ELF-1 (cell line): ENCODE measurements at regions not wholly inside any gene's neighbourhood (a gene's known extent, or its start where the extent isn't known, plus 50 kb on each side); places are given as distances from the start of the nearest gene placed in this dataset.

ENCODE experiments used
- DNase-seq: peaks from one replicate; pipeline ENCODE4 v3.0.0-alpha.2; 2016; ENCODE audit warnings: low read depth, low spot score

- DNase-seq: no peak
Observed at GRCh38 chr14:94717808-94718207, 52.1 kb downstream of the GSC start.

DNA sequence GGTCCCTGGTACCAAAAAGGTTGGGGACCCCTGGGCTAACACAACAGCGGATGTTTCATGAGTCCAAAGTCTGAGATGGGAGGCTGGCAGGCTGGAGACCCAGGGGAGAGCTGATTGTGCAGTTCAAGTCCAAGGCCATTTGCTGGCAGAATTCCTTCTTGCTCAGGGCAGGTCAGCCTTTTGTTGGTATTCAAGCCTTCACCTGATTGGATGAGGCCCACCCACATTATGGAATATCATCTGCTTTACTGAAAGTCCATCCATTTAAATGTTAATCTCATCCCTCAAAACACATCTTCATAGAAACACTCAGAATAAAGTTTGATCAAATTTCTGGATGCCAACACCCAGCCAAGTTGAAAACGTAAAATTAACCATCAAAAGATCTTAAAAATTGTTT is 52.9 kb downstream of the GSC start:
- DNase-seq: no peak

DNA sequence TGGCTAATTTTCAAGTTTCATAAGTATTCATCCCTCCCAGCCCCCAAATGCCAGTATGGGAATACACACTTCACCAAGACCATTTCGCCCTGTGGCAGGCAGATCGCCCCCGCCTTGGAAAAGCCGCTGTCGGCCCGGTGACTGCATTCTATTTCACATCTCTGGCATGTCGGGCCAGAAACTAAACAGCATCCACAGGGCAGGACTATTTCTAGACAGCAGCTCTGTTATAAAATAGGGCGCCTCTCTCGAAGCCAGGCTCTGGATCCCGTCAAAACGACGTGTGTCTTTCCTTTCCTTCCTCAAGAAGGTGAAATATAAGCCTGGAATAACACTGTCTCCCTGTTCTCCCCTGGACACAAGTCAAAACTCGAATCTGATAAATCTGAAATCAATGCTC is 56.8 kb downstream of the GSC start:
- no peak for DNase-seq

GRCh38 chr14:94710731-94711130 is 59.2 kb downstream of the GSC start:
- DNase-seq: no peak

DNA sequence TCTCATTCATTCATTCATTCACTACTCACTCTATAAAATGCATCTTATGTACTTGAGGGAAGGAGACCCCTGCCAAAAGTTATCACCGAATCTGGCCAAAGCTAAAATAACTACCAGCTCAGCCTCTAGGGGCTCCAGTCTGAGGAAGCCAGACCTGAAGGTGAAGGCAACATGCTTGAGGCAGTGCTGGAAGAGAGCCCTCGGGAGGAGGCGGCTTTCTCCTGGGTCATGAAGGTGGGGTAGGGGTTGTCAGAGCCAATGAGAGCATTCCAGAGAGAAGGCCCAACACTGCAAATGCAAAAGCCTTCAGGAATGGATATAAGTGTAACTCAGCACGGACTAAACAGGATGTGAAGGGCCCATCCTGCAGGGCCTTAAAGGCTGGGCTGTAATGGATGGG is 62.4 kb downstream of the GSC start:
- peak; percentile 80 for DNase-seq

GRCh38 chr14:94706133-94706532 is 63.8 kb downstream of the GSC start:
- no peak for DNase-seq

GRCh38 chr14:94702629-94703028 is 67.3 kb downstream of the GSC start:
- no peak for DNase-seq

- DNase-seq: no peak
Observed at GRCh38 chr14:94701861-94702370, 68.0 kb downstream of the GSC start.

DNA sequence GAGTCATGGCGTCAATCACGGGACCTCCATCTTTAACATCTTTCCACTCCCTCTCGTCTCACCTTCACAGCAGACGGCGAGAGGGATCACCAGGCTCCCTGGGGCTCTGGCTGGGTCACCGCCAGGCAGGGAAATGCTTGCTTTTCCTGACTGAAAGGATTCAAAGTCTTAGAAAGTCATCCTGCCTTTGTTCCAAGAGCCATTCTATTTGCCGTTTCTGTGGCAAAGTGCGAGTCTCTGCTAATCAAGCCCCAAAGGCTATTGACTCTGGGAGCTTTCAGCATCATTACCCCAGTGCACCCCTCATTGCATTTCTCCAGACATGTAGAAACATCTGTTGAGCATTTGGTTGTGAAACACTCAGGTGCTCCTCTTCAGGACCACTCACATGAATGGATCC is 69.6 kb downstream of the GSC start:
- no peak for DNase-seq

GRCh38 chr14:94699831-94700230 is 70.1 kb downstream of the GSC start:
- no peak for DNase-seq

DNA sequence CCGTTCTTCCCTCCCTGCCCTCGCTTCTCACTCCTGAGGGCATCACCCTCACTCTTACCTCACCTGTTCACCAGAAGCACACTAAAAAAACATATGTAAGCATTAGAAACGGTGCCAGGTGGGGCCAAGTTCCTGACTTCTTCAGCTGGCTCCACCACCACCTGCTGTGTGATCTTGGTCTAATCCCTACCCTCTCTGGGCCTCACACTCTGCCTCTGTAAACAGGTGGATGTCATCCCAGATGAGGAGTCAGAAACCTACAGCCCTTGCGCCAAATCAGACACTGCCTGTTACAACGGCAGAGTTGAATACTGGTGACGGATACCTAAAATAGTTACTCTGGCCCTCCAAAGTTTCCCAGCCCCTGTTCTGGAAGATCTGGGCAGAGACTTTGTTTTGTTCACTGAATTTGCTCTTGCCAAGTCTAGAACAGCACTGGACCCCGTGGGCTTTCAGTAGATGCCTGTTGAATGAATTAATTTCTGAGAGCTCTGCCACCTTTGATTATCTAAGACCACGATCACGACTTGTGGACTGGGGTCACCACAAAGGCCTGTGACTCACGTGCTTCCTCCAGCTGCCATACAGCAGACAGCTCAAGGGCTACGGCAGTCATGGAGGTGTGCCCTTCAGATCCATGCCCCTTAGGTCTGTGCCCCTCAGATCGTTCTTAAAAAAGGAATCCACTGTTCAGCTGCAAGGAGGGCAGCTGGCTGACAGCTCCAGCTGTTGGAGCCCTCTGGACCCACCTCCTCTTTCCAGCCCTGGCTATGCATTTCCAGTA is 71.9 kb downstream of the GSC start:
- no peak for DNase-seq

- no peak for DNase-seq
Observed at GRCh38 chr14:94696518-94696917, 73.4 kb downstream of the GSC start.

GRCh38 chr14:94695231-94695630 is 74.7 kb downstream of the GSC start:
- DNase-seq: no peak

- DNase-seq: no peak
Observed at GRCh38 chr14:94691660-94692034, 78.3 kb downstream of the GSC start.

- DNase-seq: no peak
Observed at GRCh38 chr14:94690896-94691659, 78.8 kb downstream of the GSC start.

DNA sequence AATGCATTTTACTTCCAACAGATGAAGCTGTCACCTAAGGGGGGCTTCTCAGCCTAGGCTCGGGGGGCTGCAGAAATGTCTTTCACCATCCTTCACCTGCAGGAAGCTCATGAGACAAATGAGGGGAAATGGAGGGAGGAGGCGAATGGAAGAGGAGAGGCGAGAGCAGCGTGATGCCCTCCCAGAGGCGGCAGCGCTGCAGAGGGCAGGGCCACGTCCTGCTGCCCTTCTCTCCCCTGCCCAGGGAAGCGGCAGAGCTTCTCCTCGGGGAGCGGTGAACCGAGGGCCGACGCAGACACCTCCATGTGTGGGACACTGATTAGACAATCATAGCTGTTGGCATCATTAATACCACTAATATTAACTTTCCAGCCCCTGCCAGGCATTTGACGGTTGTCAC is 78.3 kb downstream of the SERPINA3 start:
- no peak for DNase-seq

DNA sequence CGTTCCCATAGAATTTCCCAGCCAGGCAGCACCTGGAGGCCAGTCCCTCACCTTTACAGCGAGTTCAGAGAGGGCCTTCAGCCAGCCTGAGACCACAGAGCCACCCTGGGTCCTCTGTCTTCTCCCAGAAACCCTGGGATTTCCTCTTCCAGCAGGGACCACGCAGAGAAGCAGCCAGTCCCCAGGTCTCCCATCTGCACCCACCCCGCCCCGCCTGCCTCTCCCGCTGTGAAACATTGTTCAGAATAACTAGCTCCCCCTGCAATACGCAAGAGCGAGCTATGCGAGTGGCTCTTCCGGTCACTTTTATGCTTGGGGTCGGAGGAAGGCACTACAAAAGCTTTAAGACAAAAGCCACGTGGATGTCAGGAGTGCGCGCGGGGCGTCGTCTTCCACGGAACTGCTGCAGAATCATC is 77.8 kb downstream of the SERPINA3 start:
- DNase-seq: no peak

DNA sequence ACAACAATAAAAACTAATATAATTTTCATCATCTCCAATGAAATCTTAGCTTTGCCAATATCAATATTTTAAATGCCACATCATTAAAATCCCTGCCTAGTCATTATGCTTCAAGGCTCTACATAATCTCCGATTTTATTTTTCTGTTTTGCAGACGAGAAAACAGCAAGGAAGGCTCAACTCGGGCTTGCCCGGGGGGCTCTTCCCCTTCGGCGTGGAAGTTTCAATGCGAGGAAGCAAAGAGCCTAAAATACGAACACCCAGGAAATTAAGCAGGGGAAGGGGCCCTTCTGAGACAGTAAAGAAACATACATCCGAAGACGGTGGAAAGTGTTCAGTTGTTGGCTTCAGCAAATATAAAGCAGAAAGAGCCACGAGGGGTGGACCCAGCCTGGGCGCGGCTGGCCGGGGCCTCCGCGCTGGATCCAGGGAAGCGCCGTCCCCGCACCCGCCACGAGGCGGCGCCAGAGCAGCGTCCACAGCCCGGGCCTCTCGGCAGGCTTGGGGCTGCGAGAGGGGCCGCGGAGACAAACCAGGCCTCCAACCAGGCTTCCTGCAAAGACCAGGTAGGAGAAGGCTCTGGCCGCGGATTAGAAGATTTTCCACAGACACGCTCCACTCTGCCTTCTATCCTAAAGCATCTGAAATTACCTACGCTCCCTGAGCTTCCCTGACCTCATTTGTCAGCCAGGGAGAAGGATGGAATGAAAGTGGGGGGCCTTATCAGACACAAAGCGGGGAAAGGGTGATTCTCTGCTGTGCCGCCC is 77.2 kb downstream of the SERPINA3 start:
- DNase-seq: peak; percentile 89

DNA sequence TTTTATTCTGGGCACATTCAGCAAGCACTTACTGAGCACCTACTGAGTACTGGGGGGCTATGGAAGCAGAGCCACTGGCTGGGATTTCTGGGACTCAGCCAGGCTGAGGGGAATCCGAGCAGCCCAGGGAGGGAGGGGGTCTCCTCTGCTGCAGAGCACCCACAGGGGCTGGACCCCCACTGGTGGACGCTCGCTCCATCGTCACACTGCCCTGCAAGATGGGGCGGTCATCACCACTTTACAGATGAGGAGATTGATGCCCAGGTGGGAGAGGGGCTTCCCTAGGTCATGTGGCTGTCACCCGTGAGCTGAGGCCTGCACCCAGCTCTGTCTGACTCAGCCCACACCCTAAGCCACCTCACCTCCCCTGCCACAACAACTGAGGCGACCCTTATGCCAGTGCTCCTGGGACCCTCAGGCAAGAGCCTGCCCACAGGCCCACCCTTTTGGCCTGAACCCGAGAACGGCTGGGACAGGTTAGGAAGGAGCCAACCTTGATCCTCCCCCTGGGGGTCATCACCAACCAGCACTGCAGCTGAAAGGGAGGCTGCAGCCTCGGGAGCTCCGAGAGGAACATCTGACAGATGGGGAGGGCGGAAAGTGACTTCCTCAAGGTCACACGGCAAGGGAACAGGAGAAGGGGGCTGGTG is 74.4 kb downstream of the SERPINA3 start:
- no peak for DNase-seq

- DNase-seq: no peak
Observed at GRCh38 chr14:94685681-94686485, 73.7 kb downstream of the SERPINA3 start.

GRCh38 chr14:94685166-94685581 is 73.0 kb downstream of the SERPINA3 start:
- peak; percentile 36 for DNase-seq
